NCI-H2081 treated with DMSO at 0.1 percent for 48 hours (cell line): ENCODE measurements at regions not wholly inside any gene's neighbourhood (a gene's known extent, or its start where the extent isn't known, plus 50 kb on each side); places are given as distances from the start of the nearest gene placed in this dataset.
A peak's percentile ranks its signal among the peaks of the same experiment; 100 is the strongest.
"Not testable (repeated sequence)": the region's sequence is repeated elsewhere in the genome, so short reads cannot be mapped to it uniquely, and the experiment has no call there.

ENCODE experiments used
- DNase-seq: peaks from one replicate; lab custom pipeline; 2025; lab: John Stamatoyannopoulos, UW

GRCh38 chr1:104467590-104467989 is 717.9 kb downstream of the AMY1C start:
- DNase-seq: no peak

GRCh38 chr1:104468282-104468681 is 718.6 kb downstream of the AMY1C start:
- no peak for DNase-seq

- DNase-seq: no peak
Measured at GRCh38 chr1:104476126-104476525, 726.4 kb downstream of the AMY1C start.

- DNase-seq: no peak
Measured at GRCh38 chr1:104488296-104489015, 738.8 kb downstream of the AMY1C start.

GRCh38 chr1:104526158-104526795 is 776.6 kb downstream of the AMY1C start:
- DNase-seq: no peak

- DNase-seq: no peak
Measured at GRCh38 chr1:104531990-104532389, 782.3 kb downstream of the AMY1C start.

- DNase-seq: no peak
Measured at GRCh38 chr1:104574620-104575019, 824.9 kb downstream of the AMY1C start.

GRCh38 chr1:104592926-104593325 is 843.2 kb downstream of the AMY1C start:
- no peak for DNase-seq

GRCh38 chr1:104593413-104594187 is 843.9 kb downstream of the AMY1C start:
- DNase-seq: no peak

GRCh38 chr1:104617474-104617873 is 867.8 kb downstream of the AMY1C start:
- no peak for DNase-seq

- DNase-seq: no peak
Measured at GRCh38 chr1:104621221-104621620, 871.5 kb downstream of the AMY1C start.

- no peak for DNase-seq
Measured at GRCh38 chr1:104624538-104624937, 874.8 kb downstream of the AMY1C start.

GRCh38 chr1:104629589-104629988 is 879.9 kb downstream of the AMY1C start:
- DNase-seq: no peak

- no peak for DNase-seq
Measured at GRCh38 chr1:104630567-104631149, 881.0 kb downstream of the AMY1C start.

- DNase-seq: no peak
Measured at GRCh38 chr1:104636581-104636980, 886.9 kb downstream of the AMY1C start.

GRCh38 chr1:104646233-104646632 is 896.5 kb downstream of the AMY1C start:
- DNase-seq: no peak

GRCh38 chr1:104648269-104648691 is 898.6 kb downstream of the AMY1C start:
- DNase-seq: peak; percentile 91

- DNase-seq: not testable (repeated sequence)
Measured at GRCh38 chr1:104664374-104664773, 914.7 kb downstream of the AMY1C start.

- DNase-seq: no peak
Measured at GRCh38 chr1:104665300-104665699, 915.6 kb downstream of the AMY1C start.

- DNase-seq: no peak
Measured at GRCh38 chr1:104671684-104672353, 922.1 kb downstream of the AMY1C start.

- no peak for DNase-seq
Measured at GRCh38 chr1:104699433-104699832, 949.7 kb downstream of the AMY1C start.

- no peak for DNase-seq
Measured at GRCh38 chr1:104702731-104703130, 953.0 kb downstream of the AMY1C start.
